ENCODE measurements at regions not wholly inside any gene's neighbourhood (a gene's known extent, or its start where the extent isn't known, plus 50 kb on each side); places are given as distances from the start of the nearest gene placed in this dataset.
"Not testable (repeated sequence)": the region's sequence is repeated elsewhere in the genome, so short reads cannot be mapped to it uniquely, and the experiment has no call there.

DNA sequence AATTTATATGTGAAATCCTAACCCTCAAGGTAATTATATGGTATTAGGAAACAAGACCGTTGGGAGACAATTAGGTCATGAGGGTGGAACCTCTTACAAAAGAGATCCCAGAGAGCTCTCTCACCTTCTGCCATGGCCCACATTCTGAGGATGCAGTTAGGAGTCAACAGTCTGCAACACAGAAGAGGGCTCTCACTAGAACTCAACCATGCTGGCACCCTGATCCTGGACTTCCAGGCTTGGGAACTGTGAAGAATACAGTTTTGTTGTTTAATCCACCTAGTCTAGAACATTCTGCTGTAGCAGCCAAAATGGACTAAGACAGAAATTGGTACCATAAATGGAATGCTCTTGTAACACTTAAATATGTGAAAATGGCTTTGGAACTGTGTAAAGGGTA lies 278.8 kb upstream of the GALNTL6 start:
- Mint-ChIP-seq H3K27ac (no peak overlapping the region), H3K4me1 (ENCODE audit: low read depth) (no peaks in the 10 kb centered on the region), H3K27me3 (no peaks in the 10 kb centered on the region), H3K9me3 (peaks cover 21% of the 10 kb centered on the region), H3K36me3 (ENCODE audit: low read depth) (no peaks in the 10 kb centered on the region), H3K4me3 (no peak overlapping the region)
- no peak for DNase-seq

DNA sequence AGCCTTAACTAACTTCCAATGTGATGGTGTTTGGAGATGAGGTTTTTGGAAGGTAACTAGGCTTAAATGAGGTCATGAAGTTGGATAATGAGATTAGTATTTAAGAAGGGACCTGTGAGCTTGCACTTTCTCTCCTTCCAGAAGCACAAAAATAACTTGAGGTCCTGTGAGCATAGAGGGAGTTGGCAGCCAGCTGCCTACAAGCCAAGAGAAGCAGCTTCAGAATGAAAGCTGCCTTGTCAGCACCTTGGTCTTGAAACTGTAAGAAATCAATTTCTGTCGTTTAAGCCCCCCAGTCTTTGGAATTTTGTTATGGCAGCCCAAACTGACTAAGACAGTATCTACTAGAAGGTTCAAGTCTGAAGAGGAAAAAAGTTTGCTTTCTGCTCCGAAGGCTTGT lies 280.2 kb upstream of the GALNTL6 start:
- Mint-ChIP-seq H3K4me1 (ENCODE audit: low read depth) (no peaks in the 10 kb centered on the region), H3K4me3 (no peak overlapping the region), H3K36me3 (ENCODE audit: low read depth) (no peaks in the 10 kb centered on the region), H3K9me3 (peaks cover 15% of the 10 kb centered on the region), H3K27ac (no peak overlapping the region), H3K27me3 (no peaks in the 10 kb centered on the region)
- DNase-seq = no peak

DNA sequence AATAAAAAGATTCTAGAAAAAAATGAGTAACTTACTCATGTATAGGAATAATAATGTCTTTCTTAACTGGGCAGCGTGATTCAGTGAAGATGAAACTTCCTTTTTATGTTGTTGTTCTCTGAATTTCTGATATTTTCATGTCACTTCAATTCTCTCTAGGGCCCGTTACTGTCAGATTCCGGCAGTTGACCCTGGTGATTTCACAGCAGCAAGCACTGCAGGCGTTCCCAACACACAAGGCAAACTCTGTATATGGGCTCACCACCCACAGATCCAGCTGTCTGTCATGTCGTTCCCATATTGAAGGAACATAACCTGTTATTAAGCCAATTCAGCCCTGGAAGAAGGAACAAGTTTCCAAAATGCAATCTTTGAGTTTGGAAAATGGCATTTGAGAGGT lies 288.3 kb upstream of the GALNTL6 start:
- no peaks in the 10 kb centered on the region for H3K27me3 Mint-ChIP-seq
- H3K9me3 Mint-ChIP-seq = peaks cover 11% of the 10 kb centered on the region
- H3K27ac Mint-ChIP-seq = no peak overlapping the region
- H3K4me3 Mint-ChIP-seq = no peak overlapping the region
- H3K36me3 Mint-ChIP-seq (ENCODE audit: low read depth) = no peaks in the 10 kb centered on the region
- DNase-seq = no peak
- H3K4me1 Mint-ChIP-seq (ENCODE audit: low read depth) = no peaks in the 10 kb centered on the region

DNA sequence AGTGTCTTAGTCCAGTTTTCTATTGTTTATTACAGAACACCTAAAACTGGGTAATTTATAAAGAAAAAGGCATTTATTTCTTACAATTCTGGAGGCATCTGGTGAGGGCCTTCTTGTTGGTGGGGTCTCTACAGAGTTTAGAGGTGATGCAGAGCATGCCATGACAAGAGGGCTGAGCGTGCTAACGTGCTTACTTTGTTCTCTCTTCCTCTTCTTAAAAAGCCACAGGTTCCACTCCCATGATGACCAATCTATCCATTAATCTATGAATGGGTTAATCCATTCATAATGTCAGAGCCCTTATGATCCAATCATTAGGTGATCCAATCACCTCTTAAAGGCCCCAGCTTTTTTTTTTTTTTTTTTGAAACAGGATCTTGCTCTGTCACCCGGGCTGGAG lies 291.5 kb upstream of the GALNTL6 start:
- Mint-ChIP-seq H3K4me3 (no peak overlapping the region), H3K27me3 (no peaks in the 10 kb centered on the region), H3K36me3 (ENCODE audit: low read depth) (no peaks in the 10 kb centered on the region)

DNA sequence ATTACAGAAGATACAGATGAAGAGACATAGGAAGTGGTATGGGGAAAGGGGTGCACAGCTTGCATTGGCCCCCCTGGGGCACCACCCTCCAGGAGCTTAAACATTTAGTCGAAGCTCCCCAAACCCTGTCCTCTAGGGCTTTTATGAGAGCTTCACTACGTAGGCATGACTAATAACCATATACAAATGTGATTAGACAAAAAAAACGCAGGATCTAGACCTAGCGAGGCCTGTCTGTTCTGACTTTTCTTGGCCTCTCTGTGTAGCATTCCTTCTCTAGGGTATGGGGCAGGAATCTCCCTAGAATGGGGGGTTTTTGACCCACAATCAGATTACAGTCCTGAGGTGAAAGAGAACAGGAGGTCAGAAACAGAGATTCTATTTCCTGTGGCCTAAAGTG lies 293.7 kb upstream of the GALNTL6 start:
- no peak for DNase-seq
- no peak overlapping the region for H3K27ac Mint-ChIP-seq
- no peaks in the 10 kb centered on the region for H3K4me1 Mint-ChIP-seq (ENCODE audit: low read depth)
- no peak overlapping the region for H3K4me3 Mint-ChIP-seq
- H3K36me3 Mint-ChIP-seq (ENCODE audit: low read depth) = no peaks in the 10 kb centered on the region
- no peaks in the 10 kb centered on the region for H3K27me3 Mint-ChIP-seq
- H3K9me3 Mint-ChIP-seq = peaks cover 12% of the 10 kb centered on the region

More for the DNA sequence above, 291.5 kb upstream of the GALNTL6 start:
- Mint-ChIP-seq H3K4me1 (ENCODE audit: low read depth) (no peaks in the 10 kb centered on the region), H3K9me3 (peaks cover 15% of the 10 kb centered on the region), H3K27ac (no peak overlapping the region)
- DNase-seq = no peak

DNA sequence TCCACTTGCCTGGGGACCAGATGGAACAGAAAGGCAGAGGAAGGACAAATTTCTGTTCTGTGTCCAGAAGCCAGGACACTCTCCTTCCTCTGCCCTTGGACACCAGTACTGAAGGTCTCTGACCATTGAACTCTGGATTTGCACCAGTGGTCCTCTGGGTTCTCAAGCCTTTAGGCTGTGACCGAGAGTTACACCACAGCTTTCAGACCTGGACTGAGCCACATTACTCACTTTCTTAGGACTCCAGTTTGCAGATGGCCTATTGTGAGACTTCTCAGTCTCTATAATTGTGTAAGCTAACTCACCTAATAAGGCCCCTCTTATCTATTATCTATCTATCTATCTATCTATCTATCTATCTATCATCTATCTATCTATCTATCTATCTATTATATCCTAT lies 295.3 kb upstream of the GALNTL6 start:
- no peak for DNase-seq
- Mint-ChIP-seq H3K36me3 (ENCODE audit: low read depth) (no peaks in the 10 kb centered on the region), H3K9me3 (peaks cover 12% of the 10 kb centered on the region), H3K27me3 (no peaks in the 10 kb centered on the region), H3K4me1 (ENCODE audit: low read depth) (no peaks in the 10 kb centered on the region), H3K27ac (no peak overlapping the region), H3K4me3 (no peak overlapping the region)

DNA sequence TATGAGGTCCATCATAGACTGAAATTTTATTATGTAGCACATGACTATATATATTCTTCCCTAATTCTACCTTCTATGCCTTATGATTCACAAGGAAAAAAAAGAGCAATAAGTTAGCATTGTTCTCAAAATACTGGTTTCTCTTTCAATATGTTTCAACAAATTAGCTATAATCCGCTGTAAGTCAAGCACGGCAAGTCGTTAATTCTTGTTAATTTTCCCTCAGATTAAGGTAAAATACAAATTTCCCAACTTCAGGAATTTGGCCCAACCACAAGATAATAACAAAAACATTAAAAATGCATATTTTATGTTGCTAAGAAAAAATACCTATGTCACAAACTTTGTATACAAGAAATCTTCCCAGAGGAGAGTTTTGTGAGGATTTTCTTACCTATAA lies 296.5 kb upstream of the GALNTL6 start:
- no peaks in the 10 kb centered on the region for H3K27me3 Mint-ChIP-seq
- H3K4me3 Mint-ChIP-seq = no peak overlapping the region
- H3K27ac Mint-ChIP-seq = no peak overlapping the region
- H3K36me3 Mint-ChIP-seq (ENCODE audit: low read depth) = no peaks in the 10 kb centered on the region
- peaks cover 9% of the 10 kb centered on the region for H3K9me3 Mint-ChIP-seq
- no peak for DNase-seq
- H3K4me1 Mint-ChIP-seq (ENCODE audit: low read depth) = no peaks in the 10 kb centered on the region

DNA sequence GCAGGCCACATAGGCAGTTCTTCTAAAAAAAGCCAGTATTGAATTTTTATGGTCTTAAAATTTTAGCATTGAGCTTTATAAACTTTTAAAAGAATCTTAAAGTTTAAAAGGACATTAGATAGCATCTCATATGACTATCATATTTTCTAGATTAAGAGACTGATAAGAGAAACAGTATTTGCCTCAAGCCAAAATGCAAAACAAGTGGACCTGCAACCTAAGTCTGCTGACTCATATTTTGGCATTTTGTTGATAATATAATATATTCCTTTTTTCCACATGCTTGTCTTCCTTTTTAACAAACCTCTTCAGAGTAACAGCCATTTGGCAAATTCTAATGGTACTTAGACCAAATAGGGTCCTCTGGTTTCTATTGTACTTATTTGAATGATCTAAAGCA lies 328.5 kb upstream of the GALNTL6 start:
- peaks cover 16% of the 10 kb centered on the region for H3K9me3 Mint-ChIP-seq
- no peak overlapping the region for H3K27ac Mint-ChIP-seq
- no peak for DNase-seq
- no peak overlapping the region for H3K4me3 Mint-ChIP-seq
- no peaks in the 10 kb centered on the region for H3K27me3 Mint-ChIP-seq
- H3K36me3 Mint-ChIP-seq (ENCODE audit: low read depth) = no peaks in the 10 kb centered on the region
- no peaks in the 10 kb centered on the region for H3K4me1 Mint-ChIP-seq (ENCODE audit: low read depth)

DNA sequence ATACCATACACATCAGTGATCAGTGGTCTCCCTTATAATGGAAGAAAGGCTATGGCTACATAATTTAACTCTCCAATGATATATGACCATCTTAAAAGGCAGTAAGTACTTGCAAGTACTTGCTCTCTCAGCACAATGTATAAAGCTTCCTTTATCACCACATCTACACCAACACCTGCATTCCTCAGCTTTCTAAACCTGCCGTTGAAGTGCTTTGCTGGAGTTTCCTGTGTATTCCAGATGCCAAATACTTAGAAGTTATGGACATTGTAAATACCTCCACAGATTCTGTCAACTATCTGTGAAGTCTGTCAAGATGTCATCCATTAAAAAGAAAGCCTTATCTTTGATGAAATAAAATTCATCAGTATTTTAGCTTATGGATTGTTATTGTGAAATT lies 335.0 kb upstream of the GALNTL6 start:
- Mint-ChIP-seq H3K9me3 (peaks cover 13% of the 10 kb centered on the region), H3K4me3 (no peak overlapping the region), H3K27ac (no peak overlapping the region), H3K27me3 (no peaks in the 10 kb centered on the region), H3K36me3 (ENCODE audit: low read depth) (no peaks in the 10 kb centered on the region), H3K4me1 (ENCODE audit: low read depth) (no peaks in the 10 kb centered on the region)
- no peak for DNase-seq

DNA sequence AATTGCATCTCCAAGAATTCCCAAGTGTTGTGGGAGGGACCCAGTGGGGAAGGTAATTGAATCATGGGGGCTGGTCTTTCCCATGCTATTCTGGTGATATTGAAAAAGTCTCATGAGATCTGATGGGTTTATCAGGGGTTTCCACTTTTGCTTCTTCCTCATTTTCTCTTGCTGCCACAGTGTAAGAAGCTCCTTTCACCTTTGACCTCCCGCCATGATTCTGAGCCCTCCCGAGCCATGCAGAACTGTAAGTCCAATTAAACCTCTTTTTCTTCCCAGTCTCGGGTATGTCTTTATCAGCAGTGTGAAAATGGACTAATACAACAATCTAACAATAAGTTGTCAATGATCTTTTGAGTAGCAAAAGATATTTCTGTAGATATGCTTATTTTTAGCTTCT lies 338.1 kb upstream of the GALNTL6 start:
- peaks cover 11% of the 10 kb centered on the region for H3K9me3 Mint-ChIP-seq
- not testable (repeated sequence) for H3K27ac Mint-ChIP-seq; DNase-seq; H3K4me3 Mint-ChIP-seq; H3K4me1 Mint-ChIP-seq (ENCODE audit: low read depth); H3K27me3 Mint-ChIP-seq; H3K36me3 Mint-ChIP-seq (ENCODE audit: low read depth)

DNA sequence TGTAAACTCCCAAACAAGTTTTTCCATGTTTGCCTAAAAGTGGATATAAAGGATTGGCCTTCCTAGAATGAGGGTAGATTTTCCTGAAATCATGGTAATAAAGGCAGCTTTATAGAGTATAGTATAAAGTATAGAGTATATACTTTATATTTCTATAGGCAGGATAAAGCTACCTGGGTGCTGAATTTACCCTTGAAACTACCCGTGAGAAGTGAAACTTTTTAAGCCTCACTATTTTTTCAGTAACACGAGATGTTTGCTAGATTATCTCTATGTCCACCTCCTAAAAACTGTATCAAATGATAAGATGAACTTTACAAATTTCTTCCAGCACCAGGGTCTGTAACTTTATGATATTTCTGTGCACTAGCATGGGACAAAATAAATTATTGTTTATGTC lies 340.0 kb upstream of the GALNTL6 start:
- no peak overlapping the region for H3K27ac Mint-ChIP-seq
- no peak overlapping the region for H3K4me3 Mint-ChIP-seq
- H3K9me3 Mint-ChIP-seq = peaks cover 8% of the 10 kb centered on the region
- H3K4me1 Mint-ChIP-seq (ENCODE audit: low read depth) = no peaks in the 10 kb centered on the region
- DNase-seq = no peak
- no peaks in the 10 kb centered on the region for H3K36me3 Mint-ChIP-seq (ENCODE audit: low read depth)
- no peaks in the 10 kb centered on the region for H3K27me3 Mint-ChIP-seq

DNA sequence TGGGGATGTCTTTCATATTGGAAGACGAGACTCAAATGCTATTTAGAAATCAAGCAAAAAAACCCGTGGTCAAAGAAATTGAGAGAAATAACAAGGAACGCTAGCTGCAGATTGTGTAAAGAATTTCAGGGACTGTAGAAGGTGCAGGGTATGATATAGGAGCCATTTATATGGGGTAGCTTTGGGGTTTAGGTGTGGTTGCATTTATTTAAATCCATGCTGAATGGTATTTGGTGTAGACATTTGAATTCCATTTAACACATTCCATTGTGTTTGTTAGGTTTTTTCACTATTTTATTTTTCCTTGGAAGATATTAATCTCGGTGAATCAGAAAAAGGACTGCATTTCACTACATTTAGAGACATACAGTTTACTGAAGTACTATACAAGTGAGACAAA lies 341.0 kb upstream of the GALNTL6 start:
- no peak overlapping the region for H3K27ac Mint-ChIP-seq
- no peak overlapping the region for H3K4me3 Mint-ChIP-seq
- H3K4me1 Mint-ChIP-seq (ENCODE audit: low read depth) = no peaks in the 10 kb centered on the region
- DNase-seq = no peak
- H3K36me3 Mint-ChIP-seq (ENCODE audit: low read depth) = no peaks in the 10 kb centered on the region
- no peaks in the 10 kb centered on the region for H3K27me3 Mint-ChIP-seq
- peaks cover 10% of the 10 kb centered on the region for H3K9me3 Mint-ChIP-seq

DNA sequence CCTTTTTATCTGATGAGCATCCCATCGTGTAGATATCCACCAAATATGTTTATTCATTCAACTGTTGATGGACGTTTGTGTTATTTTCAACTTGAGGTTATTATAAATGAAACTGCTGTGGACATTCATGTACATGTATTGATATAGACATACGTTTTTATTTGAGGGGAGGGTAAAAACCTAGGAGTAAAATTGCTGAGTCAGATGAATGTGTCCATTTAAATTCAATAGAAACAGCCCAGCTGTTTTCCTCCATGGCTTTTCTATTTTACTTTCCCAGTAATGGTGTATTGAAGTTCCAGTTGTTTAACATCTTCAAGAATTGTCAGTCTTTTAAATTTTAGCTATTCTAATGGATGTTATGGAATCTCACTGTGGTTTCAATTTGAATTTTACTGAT lies 348.7 kb upstream of the GALNTL6 start:
- no peaks in the 10 kb centered on the region for H3K36me3 Mint-ChIP-seq (ENCODE audit: low read depth)
- H3K9me3 Mint-ChIP-seq = peaks cover 10% of the 10 kb centered on the region
- H3K27ac Mint-ChIP-seq = no peak overlapping the region
- H3K27me3 Mint-ChIP-seq = no peaks in the 10 kb centered on the region
- DNase-seq = no peak
- H3K4me3 Mint-ChIP-seq = no peak overlapping the region
- no peaks in the 10 kb centered on the region for H3K4me1 Mint-ChIP-seq (ENCODE audit: low read depth)

DNA sequence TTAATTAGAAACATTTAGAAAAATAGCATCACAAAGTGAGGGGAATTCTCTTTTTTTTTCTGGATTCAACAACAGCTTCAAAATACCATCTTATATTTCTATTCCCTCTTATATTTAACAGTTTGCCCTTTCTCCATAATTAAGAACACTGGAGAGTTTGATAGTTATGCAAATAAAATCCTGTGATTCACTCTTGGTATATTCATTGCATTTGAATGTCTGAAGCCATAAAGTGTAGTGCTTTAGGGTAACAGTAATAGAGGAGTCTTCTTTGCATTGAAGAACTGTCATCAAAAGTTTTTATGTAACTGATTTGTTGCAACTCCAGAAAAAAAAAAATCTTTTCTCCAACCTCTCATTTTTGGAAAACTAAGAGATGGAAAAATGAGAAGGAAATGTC lies 352.0 kb upstream of the GALNTL6 start:
- no peaks in the 10 kb centered on the region for H3K36me3 Mint-ChIP-seq (ENCODE audit: low read depth)
- no peak overlapping the region for H3K4me3 Mint-ChIP-seq
- no peak overlapping the region for H3K27ac Mint-ChIP-seq
- no peak for DNase-seq
- H3K4me1 Mint-ChIP-seq (ENCODE audit: low read depth) = no peaks in the 10 kb centered on the region
- peaks cover 8% of the 10 kb centered on the region for H3K9me3 Mint-ChIP-seq
- H3K27me3 Mint-ChIP-seq = no peaks in the 10 kb centered on the region

DNA sequence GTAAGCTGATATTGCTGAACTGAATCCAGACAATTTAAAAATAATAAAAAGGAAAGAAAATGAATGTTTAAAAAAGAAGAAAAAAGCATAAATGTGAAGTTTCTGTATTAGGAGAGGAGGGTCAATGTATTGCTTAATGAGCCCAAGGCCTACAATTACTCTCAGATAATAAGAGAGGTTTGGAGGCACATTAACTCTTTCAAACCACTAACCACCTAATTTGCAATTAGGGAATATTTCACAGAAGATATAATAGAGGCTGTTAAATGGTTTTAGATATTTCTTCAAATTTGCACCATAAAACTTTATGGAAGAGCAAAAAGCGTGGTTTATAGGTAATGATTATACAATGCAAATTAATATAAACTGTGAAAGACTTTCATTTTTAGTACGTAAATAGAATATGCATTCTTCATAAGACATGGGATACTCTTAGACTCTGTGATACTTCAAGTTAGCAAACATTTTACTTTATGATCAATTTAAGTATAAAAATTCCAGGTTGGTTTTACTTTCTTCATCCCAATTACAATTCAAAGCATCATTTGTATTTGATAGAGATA lies 364.2 kb upstream of the GALNTL6 start:
- no peak overlapping the region for H3K27ac Mint-ChIP-seq
- no peak overlapping the region for H3K4me3 Mint-ChIP-seq
- no peak for DNase-seq
- H3K27me3 Mint-ChIP-seq = no peaks in the 10 kb centered on the region
- H3K9me3 Mint-ChIP-seq = no peaks in the 10 kb centered on the region
- H3K4me1 Mint-ChIP-seq (ENCODE audit: low read depth) = no peaks in the 10 kb centered on the region
- H3K36me3 Mint-ChIP-seq (ENCODE audit: low read depth) = no peaks in the 10 kb centered on the region

DNA sequence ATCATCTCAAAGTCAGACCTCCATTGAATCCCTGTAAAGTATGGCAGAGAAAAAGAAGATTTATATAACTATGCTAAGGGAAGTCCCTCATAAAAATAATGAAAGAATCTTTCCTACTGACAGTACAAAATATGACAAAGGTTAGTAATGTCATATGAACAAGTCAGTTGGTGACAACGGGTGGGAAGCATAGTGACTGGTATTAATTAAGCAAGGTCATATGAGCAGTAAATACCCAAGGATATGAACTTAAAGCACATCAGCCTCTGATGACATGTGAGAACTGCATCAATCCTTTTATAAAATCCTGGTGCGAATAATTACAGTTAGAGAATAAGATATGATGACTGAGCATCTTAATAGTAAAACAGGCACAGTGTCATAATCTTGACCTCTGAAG lies 364.8 kb upstream of the GALNTL6 start:
- Mint-ChIP-seq H3K36me3 (ENCODE audit: low read depth) (no peaks in the 10 kb centered on the region), H3K27ac (no peak overlapping the region), H3K27me3 (no peaks in the 10 kb centered on the region), H3K9me3 (no peaks in the 10 kb centered on the region), H3K4me3 (no peak overlapping the region), H3K4me1 (ENCODE audit: low read depth) (no peaks in the 10 kb centered on the region)
- DNase-seq = no peak
